ENCODE measurements at regions not wholly inside any gene's neighbourhood (a gene's known extent, or its start where the extent isn't known, plus 50 kb on each side); places are given as distances from the start of the nearest gene placed in this dataset.

DNA sequence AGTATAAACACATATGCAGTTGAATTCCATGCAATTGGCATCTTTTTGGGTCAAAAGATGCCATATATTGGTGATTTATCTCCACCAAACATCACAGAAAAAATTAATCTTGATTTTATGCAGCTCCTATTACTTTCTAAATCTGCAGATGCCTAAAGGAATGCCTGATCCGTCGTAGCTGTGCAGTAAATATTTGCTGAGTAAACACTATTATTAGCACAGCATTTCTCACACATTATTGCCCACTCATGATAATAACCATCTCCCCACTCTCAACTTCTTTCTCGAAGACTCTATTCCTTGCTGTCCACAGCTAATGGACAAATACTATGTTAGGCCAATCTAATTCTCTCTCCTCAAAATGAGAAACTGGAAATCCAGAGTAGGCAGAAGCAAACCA is 625.2 kb downstream of the ZIC1 start:
- Histone ChIP-seq H3K27ac (no peak overlapping the region), H3K4me1 (no peaks in the 10 kb centered on the region), H3K9me3 (no peaks in the 10 kb centered on the region), H3K36me3 (ENCODE audit: insufficient read depth in 1 of 2, low read depth in 1 of 2) (no peaks in the 10 kb centered on the region), H3K4me3 (no peak overlapping the region), H3K27me3 (ENCODE audit: insufficient read depth in 3 of 3, low read length in 2 of 3) (no peaks in the 10 kb centered on the region)
- ATAC-seq (no peak), DNase-seq (no peak)
- 41 to 57% (median 44%) methylated on average over 3 of the region's 3 CpGs for WGBS, 3 donors
- intact Hi-C loops (cut with DNase I), result no loop called here
- TF ChIP-seq, protein P1, sequence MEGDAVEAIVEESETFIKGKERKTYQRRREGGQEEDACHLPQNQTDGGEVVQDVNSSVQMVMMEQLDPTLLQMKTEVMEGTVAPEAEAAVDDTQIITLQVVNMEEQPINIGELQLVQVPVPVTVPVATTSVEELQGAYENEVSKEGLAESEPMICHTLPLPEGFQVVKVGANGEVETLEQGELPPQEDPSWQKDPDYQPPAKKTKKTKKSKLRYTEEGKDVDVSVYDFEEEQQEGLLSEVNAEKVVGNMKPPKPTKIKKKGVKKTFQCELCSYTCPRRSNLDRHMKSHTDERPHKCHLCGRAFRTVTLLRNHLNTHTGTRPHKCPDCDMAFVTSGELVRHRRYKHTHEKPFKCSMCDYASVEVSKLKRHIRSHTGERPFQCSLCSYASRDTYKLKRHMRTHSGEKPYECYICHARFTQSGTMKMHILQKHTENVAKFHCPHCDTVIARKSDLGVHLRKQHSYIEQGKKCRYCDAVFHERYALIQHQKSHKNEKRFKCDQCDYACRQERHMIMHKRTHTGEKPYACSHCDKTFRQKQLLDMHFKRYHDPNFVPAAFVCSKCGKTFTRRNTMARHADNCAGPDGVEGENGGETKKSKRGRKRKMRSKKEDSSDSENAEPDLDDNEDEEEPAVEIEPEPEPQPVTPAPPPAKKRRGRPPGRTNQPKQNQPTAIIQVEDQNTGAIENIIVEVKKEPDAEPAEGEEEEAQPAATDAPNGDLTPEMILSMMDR (IDR thresholded peaks at IDR 0.05), result no peak

DNA sequence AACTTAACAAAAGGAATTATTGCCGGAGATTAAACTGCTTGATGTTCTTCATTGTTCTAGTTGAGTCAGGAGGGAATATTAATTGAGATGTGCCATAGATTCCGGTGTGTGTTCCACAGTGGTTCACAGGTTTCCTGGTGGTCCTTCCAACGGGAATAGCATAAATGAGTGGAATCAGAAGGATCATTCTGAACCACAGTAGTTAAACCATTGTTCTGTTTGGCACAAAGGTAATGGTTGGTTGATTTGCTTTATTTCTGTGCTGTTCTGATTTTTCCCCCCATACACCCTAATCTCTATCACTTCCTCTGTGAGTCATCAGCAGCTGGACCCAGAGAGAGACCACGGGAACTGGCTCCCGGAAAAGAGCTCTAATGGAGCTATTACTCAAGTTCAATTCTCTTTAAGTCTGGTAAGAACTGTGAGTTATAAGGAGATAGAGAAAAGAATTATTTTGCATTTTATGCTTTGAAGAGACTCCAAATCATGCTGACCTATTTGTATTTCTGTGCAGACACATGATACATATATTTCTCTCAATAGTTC is 627.2 kb downstream of the ZIC1 start:
- Histone ChIP-seq H3K4me1 (no peaks in the 10 kb centered on the region), H3K27me3 (ENCODE audit: insufficient read depth in 3 of 3, low read length in 2 of 3) (no peaks in the 10 kb centered on the region), H3K36me3 (ENCODE audit: insufficient read depth in 1 of 2, low read depth in 1 of 2) (no peaks in the 10 kb centered on the region), H3K9me3 (no peaks in the 10 kb centered on the region), H3K27ac (no peak overlapping the region), H3K4me3 (no peak overlapping the region)
- ATAC-seq, result no peak
- intact Hi-C loops (cut with DNase I), result no loop called here
- DNase-seq, result no peak
- TF ChIP-seq, protein P1 (IDR thresholded peaks at IDR 0.05), result no peak
- 47 to 49% (median 48%) methylated on average over 5 of the region's 5 CpGs for WGBS, 3 donors

DNA sequence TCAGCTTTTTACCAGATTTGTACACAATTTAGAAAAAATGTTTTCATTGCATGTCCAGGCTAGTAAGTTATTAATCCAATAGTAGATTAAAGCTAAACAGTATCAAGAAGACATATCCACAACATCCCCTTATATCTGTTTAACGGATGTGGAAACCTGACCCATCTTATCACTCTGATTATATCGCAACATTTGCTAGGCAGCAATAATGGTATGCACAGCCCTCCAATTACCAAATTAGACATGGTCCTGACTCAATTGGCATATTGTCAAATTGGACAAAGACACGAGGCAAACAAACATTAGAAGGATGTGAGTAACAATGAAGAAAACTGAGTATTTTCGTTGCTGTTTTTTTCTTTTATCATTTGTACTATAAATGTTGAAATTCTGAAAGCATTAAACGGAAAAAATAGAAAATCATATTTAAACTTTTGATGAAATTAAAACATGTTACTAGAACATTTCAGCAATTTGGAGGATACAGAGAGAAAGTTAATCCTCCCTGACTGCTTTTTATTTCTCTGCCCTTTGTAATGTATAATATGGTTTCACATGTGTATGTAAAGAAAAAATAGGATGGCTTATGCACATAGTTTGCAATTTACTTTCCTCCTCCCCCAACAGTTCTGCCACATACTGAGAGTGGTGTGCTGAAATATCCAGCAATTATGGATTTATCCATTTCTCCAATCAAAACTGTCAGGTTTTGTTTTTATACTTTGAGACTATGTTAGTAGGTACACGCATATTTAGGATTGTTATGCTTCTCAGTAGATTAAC is 633.7 kb downstream of the ZIC1 start:
- ATAC-seq, result no peak
- Histone ChIP-seq H3K27me3 (ENCODE audit: insufficient read depth in 3 of 3, low read length in 2 of 3) (no peaks in the 10 kb centered on the region), H3K9me3 (no peaks in the 10 kb centered on the region), H3K4me3 (no peak overlapping the region), H3K4me1 (no peaks in the 10 kb centered on the region), H3K36me3 (ENCODE audit: insufficient read depth in 1 of 2, low read depth in 1 of 2) (no peaks in the 10 kb centered on the region), H3K27ac (no peak overlapping the region)
- TF ChIP-seq, protein P1 (IDR thresholded peaks at IDR 0.05), result no peak
- intact Hi-C loops (cut with DNase I), result no loop called here
- WGBS, 3 donors, result 40 to 48% (median 42%) methylated on average over 6 of the region's 6 CpGs
- no peak for DNase-seq

DNA sequence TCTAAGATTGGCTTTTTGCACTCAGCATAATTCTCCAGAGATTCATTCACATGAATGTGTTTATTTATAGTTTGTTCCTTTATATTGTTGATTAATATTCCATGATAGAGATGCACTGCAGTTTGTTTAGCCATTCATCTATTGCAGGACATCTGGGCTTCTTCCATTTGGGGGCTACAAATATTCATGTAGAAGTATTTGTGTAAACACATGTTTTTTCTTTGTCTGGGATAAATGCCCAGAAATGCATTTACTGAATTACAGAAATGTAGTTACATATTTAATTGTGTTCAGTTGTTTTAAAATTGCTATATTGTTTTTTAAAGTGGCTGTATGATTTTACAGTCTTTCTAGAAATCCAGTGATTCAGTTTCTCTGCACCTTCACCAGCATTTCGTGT is 635.0 kb downstream of the ZIC1 start:
- no peak for DNase-seq
- no peaks in the 10 kb centered on the region for H3K27me3 ChIP-seq (ENCODE audit: insufficient read depth in 3 of 3, low read length in 2 of 3)
- no peaks in the 10 kb centered on the region for H3K4me1 ChIP-seq
- no peak overlapping the region for H3K4me3 ChIP-seq
- intact Hi-C loops (cut with DNase I), result no loop called here
- no peaks in the 10 kb centered on the region for H3K9me3 ChIP-seq
- H3K27ac ChIP-seq, result no peak overlapping the region
- WGBS, 3 donors, result 77 to 89% (median 86%) methylated on average over 1 of the region's 1 CpG
- TF ChIP-seq, protein P1 (IDR thresholded peaks at IDR 0.05), result no peak
- no peaks in the 10 kb centered on the region for H3K36me3 ChIP-seq (ENCODE audit: insufficient read depth in 1 of 2, low read depth in 1 of 2)
- ATAC-seq, result no peak
